Gastroesophageal sphincter (tissue), 3 donors: ENCODE measurements at regions not wholly inside any gene's neighbourhood (a gene's known extent, or its start where the extent isn't known, plus 50 kb on each side); places are given as distances from the start of the nearest gene placed in this dataset.

ENCODE experiments used
- POLR2A ChIP-seq, 2 donors: fragments of 450-650 bp; IDR thresholded peaks; one replicate each; pipeline ENCODE4 v1.6.1; 2017; ENCODE audit warnings: antibody characterized with exemption in 2 of 2, mild to moderate bottlenecking in 2 of 2, moderate library complexity in 1 of 2
- TF ChIP-seq, protein P1 (sequence below), 4 experiments: fragments of 200-600 bp in 2 of 4; fragments of 450-650 bp in 2 of 4; sonication (generic) in 1 of 4; IDR thresholded peaks; one replicate each; pipeline ENCODE4 v1.5.1; 2017 to 2019; ENCODE audit warnings: antibody characterized with exemption in 4 of 4, mild to moderate bottlenecking in 2 of 4, moderate library complexity in 2 of 4

DNA sequence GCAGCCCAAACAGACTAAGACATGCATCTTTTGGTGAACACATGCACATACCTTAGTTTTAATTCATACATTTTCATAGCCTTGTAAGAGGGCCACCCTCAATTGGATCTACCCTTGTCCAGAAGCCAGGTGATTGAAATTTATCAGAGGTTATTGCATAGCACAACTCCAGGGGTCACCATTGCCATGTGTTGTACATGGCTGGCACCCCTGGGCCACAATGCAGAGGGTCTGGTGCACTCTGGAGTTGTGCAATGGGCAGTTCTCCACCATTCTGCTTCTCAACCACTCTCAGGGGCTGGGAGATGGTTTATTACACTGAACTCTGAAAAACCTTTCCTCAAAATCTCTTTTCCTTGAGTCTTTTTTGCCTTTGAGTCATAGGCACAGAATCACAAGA is 184.4 kb upstream of the CXorf66 start:
- TF ChIP-seq POLR2A (IDR thresholded peaks at IDR 0.05) = no peak
- TF ChIP-seq, protein P1, sequence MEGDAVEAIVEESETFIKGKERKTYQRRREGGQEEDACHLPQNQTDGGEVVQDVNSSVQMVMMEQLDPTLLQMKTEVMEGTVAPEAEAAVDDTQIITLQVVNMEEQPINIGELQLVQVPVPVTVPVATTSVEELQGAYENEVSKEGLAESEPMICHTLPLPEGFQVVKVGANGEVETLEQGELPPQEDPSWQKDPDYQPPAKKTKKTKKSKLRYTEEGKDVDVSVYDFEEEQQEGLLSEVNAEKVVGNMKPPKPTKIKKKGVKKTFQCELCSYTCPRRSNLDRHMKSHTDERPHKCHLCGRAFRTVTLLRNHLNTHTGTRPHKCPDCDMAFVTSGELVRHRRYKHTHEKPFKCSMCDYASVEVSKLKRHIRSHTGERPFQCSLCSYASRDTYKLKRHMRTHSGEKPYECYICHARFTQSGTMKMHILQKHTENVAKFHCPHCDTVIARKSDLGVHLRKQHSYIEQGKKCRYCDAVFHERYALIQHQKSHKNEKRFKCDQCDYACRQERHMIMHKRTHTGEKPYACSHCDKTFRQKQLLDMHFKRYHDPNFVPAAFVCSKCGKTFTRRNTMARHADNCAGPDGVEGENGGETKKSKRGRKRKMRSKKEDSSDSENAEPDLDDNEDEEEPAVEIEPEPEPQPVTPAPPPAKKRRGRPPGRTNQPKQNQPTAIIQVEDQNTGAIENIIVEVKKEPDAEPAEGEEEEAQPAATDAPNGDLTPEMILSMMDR (IDR thresholded peaks at IDR 0.05) = no peak
